ENCODE measurements at regions not wholly inside any gene's neighbourhood (a gene's known extent, or its start where the extent isn't known, plus 50 kb on each side); places are given as distances from the start of the nearest gene placed in this dataset.

- TF ChIP-seq CTCF (IDR thresholded peaks at IDR 0.05) = no peak
- no peak for TF ChIP-seq POLR2A (IDR thresholded peaks at IDR 0.05)
Measured at GRCh38 chr2:154924531-154924930, 226.0 kb downstream of the KCNJ3 start.
